Gastrocnemius medialis (tissue), 4 donors: ENCODE measurements at regions not wholly inside any gene's neighbourhood (a gene's known extent, or its start where the extent isn't known, plus 50 kb on each side); places are given as distances from the start of the nearest gene placed in this dataset.

Experiments
- CTCF ChIP-seq, 5 experiments: fragments of 450-650 bp in 3 of 5; fragments of 200-600 bp in 2 of 5; sonication (generic) in 2 of 5; IDR thresholded peaks in 4 of 5; conservative IDR thresholded peaks in 1 of 5; 1 replicate in 4 of 5; 2 replicates in 1 of 5; pipeline ENCODE4 v1.5.1; 2016 to 2019; ENCODE audit warnings: antibody characterized with exemption in 5 of 5, mild to moderate bottlenecking in 3 of 5, moderate library complexity in 3 of 5
- POLR2A ChIP-seq, 2 donors: fragments of 450-650 bp; IDR thresholded peaks; one replicate each; pipeline ENCODE4 v1.6.1; 2017; ENCODE audit warnings: antibody characterized with exemption in 2 of 2, mild to moderate bottlenecking in 2 of 2, moderate library complexity in 2 of 2

- TF ChIP-seq CTCF (IDR thresholded peaks at IDR 0.05 in 4 of 5, conservative IDR thresholded peaks at IDR 0.05 in 1 of 5), result no peak
- TF ChIP-seq POLR2A (IDR thresholded peaks at IDR 0.05), result no peak
Observed at GRCh38 chr7:66460921-66461361, 167.7 kb upstream of the KCTD7 start.
